ENCODE measurements at regions not wholly inside any gene's neighbourhood (a gene's known extent, or its start where the extent isn't known, plus 50 kb on each side); places are given as distances from the start of the nearest gene placed in this dataset.

- ChIA-PET CTCF (no interaction called here), POLR2A (no interaction called here)
- no peaks in the 10 kb centered on the region for H3K36me3 ChIP-seq (ENCODE audit: control insufficient read depth in 4 of 4, insufficient read depth in 4 of 4, low read length in 3 of 4)
- H3K27me3 ChIP-seq (replicated peaks in 2 of 5; ENCODE audit: control insufficient read depth in 4 of 5, insufficient read depth in 5 of 5, low read length in 4 of 5): peaks cover 2 to 49% (median 10%) of the 10 kb centered on the region in 5 experiments
- peaks cover 0 to 2% (median 0%) of the 10 kb centered on the region in 5 experiments for H3K9me3 ChIP-seq (ENCODE audit: control extremely low read depth in 1 of 5, control insufficient read depth in 4 of 5, insufficient read depth in 2 of 5, low read depth in 1 of 5, low read length in 4 of 5)
- 82% methylated on average over 3 of the region's 4 CpGs for WGBS (ENCODE audit: insufficient coverage)
- DNase-seq: no peak
- no peak overlapping the region for H3K4me3 ChIP-seq (ENCODE audit: control insufficient read depth in 1 of 7, extremely low read depth in 1 of 7, insufficient read depth in 4 of 7, low read depth in 2 of 7, low read length in 6 of 7)
- no peaks in the 10 kb centered on the region for H3K4me1 ChIP-seq (ENCODE audit: control extremely low read depth in 1 of 4, control insufficient read depth in 4 of 4, insufficient read depth in 4 of 4, low read length in 3 of 4)
- no peak overlapping the region for H3K27ac ChIP-seq (ENCODE audit: insufficient read depth in 1 of 2, low read depth in 1 of 2, low read length in 2 of 2, poor library complexity in 1 of 2, severe bottlenecking in 2 of 2)
These were observed 203.6 kb upstream of the MVB12B start for GRCh38 chr9:126122901-126123616.

GRCh38 chr9:126123927-126124326 lies 202.7 kb upstream of the MVB12B start:
- no peak for DNase-seq
- Histone ChIP-seq H3K4me1 (ENCODE audit: control extremely low read depth in 1 of 4, control insufficient read depth in 4 of 4, insufficient read depth in 4 of 4, low read length in 3 of 4) (no peaks in the 10 kb centered on the region), H3K27ac (ENCODE audit: insufficient read depth in 1 of 2, low read depth in 1 of 2, low read length in 2 of 2, poor library complexity in 1 of 2, severe bottlenecking in 2 of 2) (no peak overlapping the region), H3K27me3 (replicated peaks in 2 of 5; ENCODE audit: control insufficient read depth in 4 of 5, insufficient read depth in 5 of 5, low read length in 4 of 5) (peaks cover 2 to 57% (median 10%) of the 10 kb centered on the region in 5 experiments), H3K4me3 (ENCODE audit: control insufficient read depth in 1 of 7, extremely low read depth in 1 of 7, insufficient read depth in 4 of 7, low read depth in 2 of 7, low read length in 6 of 7) (no peak overlapping the region), H3K9me3 (ENCODE audit: control extremely low read depth in 1 of 5, control insufficient read depth in 4 of 5, insufficient read depth in 2 of 5, low read depth in 1 of 5, low read length in 4 of 5) (peaks cover 0 to 2% (median 0%) of the 10 kb centered on the region in 5 experiments), H3K36me3 (ENCODE audit: control insufficient read depth in 4 of 4, insufficient read depth in 4 of 4, low read length in 3 of 4) (no peaks in the 10 kb centered on the region)
- ChIA-PET POLR2A (no interaction called here), CTCF (no interaction called here)
- 78% methylated on average over 3 of the region's 7 CpGs for WGBS (ENCODE audit: insufficient coverage)

GRCh38 chr9:126125177-126125576 lies 201.5 kb upstream of the MVB12B start:
- Histone ChIP-seq H3K27ac (ENCODE audit: insufficient read depth in 1 of 2, low read depth in 1 of 2, low read length in 2 of 2, poor library complexity in 1 of 2, severe bottlenecking in 2 of 2) (no peak overlapping the region), H3K36me3 (ENCODE audit: control insufficient read depth in 4 of 4, insufficient read depth in 4 of 4, low read length in 3 of 4) (no peaks in the 10 kb centered on the region), H3K9me3 (ENCODE audit: control extremely low read depth in 1 of 5, control insufficient read depth in 4 of 5, insufficient read depth in 2 of 5, low read depth in 1 of 5, low read length in 4 of 5) (peaks cover 0 to 2% (median 0%) of the 10 kb centered on the region in 5 experiments), H3K4me3 (ENCODE audit: control insufficient read depth in 1 of 7, extremely low read depth in 1 of 7, insufficient read depth in 4 of 7, low read depth in 2 of 7, low read length in 6 of 7) (no peak overlapping the region), H3K27me3 (replicated peaks in 2 of 5; ENCODE audit: control insufficient read depth in 4 of 5, insufficient read depth in 5 of 5, low read length in 4 of 5) (peaks cover 2 to 53% (median 8%) of the 10 kb centered on the region in 5 experiments), H3K4me1 (ENCODE audit: control extremely low read depth in 1 of 4, control insufficient read depth in 4 of 4, insufficient read depth in 4 of 4, low read length in 3 of 4) (no peaks in the 10 kb centered on the region)
- no peak for DNase-seq
- 82% methylated on average over 3 of the region's 8 CpGs for WGBS (ENCODE audit: insufficient coverage)
- ChIA-PET POLR2A (interaction anchor here (0.6 kb wide), 1 partner anchor 178 kb away, joined by 3 read pairs; no protein-coding TSS in a partner anchor), CTCF (no interaction called here)

GRCh38 chr9:126125577-126125976 lies 201.1 kb upstream of the MVB12B start:
- no peak for DNase-seq
- Histone ChIP-seq H3K36me3 (ENCODE audit: control insufficient read depth in 4 of 4, insufficient read depth in 4 of 4, low read length in 3 of 4) (no peaks in the 10 kb centered on the region), H3K4me1 (ENCODE audit: control extremely low read depth in 1 of 4, control insufficient read depth in 4 of 4, insufficient read depth in 4 of 4, low read length in 3 of 4) (no peaks in the 10 kb centered on the region), H3K4me3 (ENCODE audit: control insufficient read depth in 1 of 7, extremely low read depth in 1 of 7, insufficient read depth in 4 of 7, low read depth in 2 of 7, low read length in 6 of 7) (no peak overlapping the region), H3K9me3 (ENCODE audit: control extremely low read depth in 1 of 5, control insufficient read depth in 4 of 5, insufficient read depth in 2 of 5, low read depth in 1 of 5, low read length in 4 of 5) (peaks cover 0 to 2% (median 0%) of the 10 kb centered on the region in 5 experiments), H3K27ac (ENCODE audit: insufficient read depth in 1 of 2, low read depth in 1 of 2, low read length in 2 of 2, poor library complexity in 1 of 2, severe bottlenecking in 2 of 2) (no peak overlapping the region), H3K27me3 (replicated peaks in 2 of 5; ENCODE audit: control insufficient read depth in 4 of 5, insufficient read depth in 5 of 5, low read length in 4 of 5) (peaks cover 2 to 52% (median 8%) of the 10 kb centered on the region in 5 experiments)
- ChIA-PET POLR2A (interaction anchor here (0.6 kb wide), 1 partner anchor 177 kb away, joined by 3 read pairs; no protein-coding TSS in a partner anchor), CTCF (no interaction called here)
- 81% methylated on average over 5 of the region's 6 CpGs for WGBS (ENCODE audit: insufficient coverage)

GRCh38 chr9:126125992-126126409 lies 200.6 kb upstream of the MVB12B start:
- no peak for DNase-seq
- H3K27ac ChIP-seq (ENCODE audit: insufficient read depth in 1 of 2, low read depth in 1 of 2, low read length in 2 of 2, poor library complexity in 1 of 2, severe bottlenecking in 2 of 2): no peak overlapping the region
- no peaks in the 10 kb centered on the region for H3K36me3 ChIP-seq (ENCODE audit: control insufficient read depth in 4 of 4, insufficient read depth in 4 of 4, low read length in 3 of 4)
- H3K4me1 ChIP-seq (ENCODE audit: control extremely low read depth in 1 of 4, control insufficient read depth in 4 of 4, insufficient read depth in 4 of 4, low read length in 3 of 4): no peaks in the 10 kb centered on the region
- peaks cover 2 to 52% (median 8%) of the 10 kb centered on the region in 5 experiments for H3K27me3 ChIP-seq (replicated peaks in 2 of 5; ENCODE audit: control insufficient read depth in 4 of 5, insufficient read depth in 5 of 5, low read length in 4 of 5)
- H3K4me3 ChIP-seq (ENCODE audit: control insufficient read depth in 1 of 7, extremely low read depth in 1 of 7, insufficient read depth in 4 of 7, low read depth in 2 of 7, low read length in 6 of 7): no peak overlapping the region
- H3K9me3 ChIP-seq (ENCODE audit: control extremely low read depth in 1 of 5, control insufficient read depth in 4 of 5, insufficient read depth in 2 of 5, low read depth in 1 of 5, low read length in 4 of 5): peaks cover 0 to 2% (median 0%) of the 10 kb centered on the region in 5 experiments
- WGBS (ENCODE audit: insufficient coverage): 59% methylated on average over 2 of the region's 4 CpGs
- POLR2A ChIA-PET: no interaction called here
- CTCF ChIA-PET: interaction anchor here (1.0 kb wide), 1 partner anchor 11 kb away, joined by 3 read pairs; no protein-coding TSS in a partner anchor

DNA sequence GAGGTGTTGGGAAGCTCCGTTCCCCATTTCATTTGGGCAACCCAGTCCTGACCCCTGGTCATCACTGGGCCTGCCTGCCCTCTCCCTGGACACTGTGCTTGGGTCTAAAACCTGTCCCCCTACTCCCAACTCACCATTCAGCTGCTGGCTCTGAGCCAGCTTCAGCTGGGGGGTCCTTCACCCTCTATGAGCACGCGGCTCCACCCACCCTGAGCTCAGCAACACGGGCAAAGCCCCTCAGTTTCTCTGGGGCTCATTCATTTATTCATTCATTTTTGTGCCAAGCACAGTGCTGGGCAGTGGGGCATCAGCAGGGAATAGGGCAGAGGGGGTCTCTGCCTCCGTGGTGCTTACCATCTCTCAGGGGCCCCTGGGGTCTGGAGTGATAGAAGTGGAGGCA lies 199.8 kb upstream of the MVB12B start:
- 86% methylated on average over 1 of the region's 5 CpGs for WGBS (ENCODE audit: insufficient coverage)
- Histone ChIP-seq H3K36me3 (ENCODE audit: control insufficient read depth in 4 of 4, insufficient read depth in 4 of 4, low read length in 3 of 4) (no peaks in the 10 kb centered on the region), H3K27ac (ENCODE audit: insufficient read depth in 1 of 2, low read depth in 1 of 2, low read length in 2 of 2, poor library complexity in 1 of 2, severe bottlenecking in 2 of 2) (no peak overlapping the region), H3K4me1 (ENCODE audit: control extremely low read depth in 1 of 4, control insufficient read depth in 4 of 4, insufficient read depth in 4 of 4, low read length in 3 of 4) (no peaks in the 10 kb centered on the region), H3K9me3 (ENCODE audit: control extremely low read depth in 1 of 5, control insufficient read depth in 4 of 5, insufficient read depth in 2 of 5, low read depth in 1 of 5, low read length in 4 of 5) (peaks cover 0 to 2% (median 0%) of the 10 kb centered on the region in 5 experiments), H3K4me3 (ENCODE audit: control insufficient read depth in 1 of 7, extremely low read depth in 1 of 7, insufficient read depth in 4 of 7, low read depth in 2 of 7, low read length in 6 of 7) (no peak overlapping the region), H3K27me3 (replicated peaks in 2 of 5; ENCODE audit: control insufficient read depth in 4 of 5, insufficient read depth in 5 of 5, low read length in 4 of 5) (peaks cover 2 to 52% (median 8%) of the 10 kb centered on the region in 5 experiments)
- POLR2A ChIA-PET: no interaction called here
- CTCF ChIA-PET: interaction anchor here (1.0 kb wide), 1 partner anchor 12 kb away, joined by 3 read pairs; no protein-coding TSS in a partner anchor
- DNase-seq: no peak

DNA sequence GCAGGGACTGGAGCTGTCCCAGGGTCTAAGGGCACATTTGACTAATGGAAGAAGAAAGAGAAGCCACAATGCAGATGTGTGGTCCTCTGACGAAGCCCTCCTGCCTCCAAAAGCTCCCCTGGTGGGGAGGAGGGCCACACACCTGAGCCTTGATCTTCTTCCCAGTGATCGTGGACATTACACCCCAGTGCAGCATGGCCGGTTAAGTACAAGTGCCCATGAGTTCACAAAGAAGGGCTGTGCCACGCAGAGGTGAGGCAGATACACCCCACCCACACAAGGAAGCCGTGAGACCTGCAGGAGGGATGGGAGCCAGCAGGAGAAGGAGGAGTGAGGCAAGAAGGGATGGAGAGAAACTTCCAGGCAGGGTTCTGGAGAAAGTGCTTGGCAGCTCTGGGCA lies 199.0 kb upstream of the MVB12B start:
- Histone ChIP-seq H3K9me3 (ENCODE audit: control extremely low read depth in 1 of 5, control insufficient read depth in 4 of 5, insufficient read depth in 2 of 5, low read depth in 1 of 5, low read length in 4 of 5) (peaks cover 0 to 3% (median 0%) of the 10 kb centered on the region in 5 experiments), H3K27me3 (replicated peaks in 2 of 5; ENCODE audit: control insufficient read depth in 4 of 5, insufficient read depth in 5 of 5, low read length in 4 of 5) (peaks cover 2 to 46% (median 8%) of the 10 kb centered on the region in 5 experiments), H3K4me3 (ENCODE audit: control insufficient read depth in 1 of 7, extremely low read depth in 1 of 7, insufficient read depth in 4 of 7, low read depth in 2 of 7, low read length in 6 of 7) (no peak overlapping the region), H3K4me1 (ENCODE audit: control extremely low read depth in 1 of 4, control insufficient read depth in 4 of 4, insufficient read depth in 4 of 4, low read length in 3 of 4) (no peaks in the 10 kb centered on the region), H3K27ac (ENCODE audit: insufficient read depth in 1 of 2, low read depth in 1 of 2, low read length in 2 of 2, poor library complexity in 1 of 2, severe bottlenecking in 2 of 2) (no peak overlapping the region), H3K36me3 (ENCODE audit: control insufficient read depth in 4 of 4, insufficient read depth in 4 of 4, low read length in 3 of 4) (no peaks in the 10 kb centered on the region)
- ChIA-PET POLR2A (no interaction called here), CTCF (interaction anchor here (1.1 kb wide), 1 partner anchor 26 kb away, joined by 3 read pairs; no protein-coding TSS in a partner anchor)
- 33% methylated on average over 1 of the region's 5 CpGs for WGBS (ENCODE audit: insufficient coverage)
- DNase-seq: no peak
